GM21367 (cell line): ENCODE measurements at regions not wholly inside any gene's neighbourhood (a gene's known extent, or its start where the extent isn't known, plus 50 kb on each side); places are given as distances from the start of the nearest gene placed in this dataset.
"Not testable (repeated sequence)": the region's sequence is repeated elsewhere in the genome, so short reads cannot be mapped to it uniquely, and the experiment has no call there.

Source experiments
- ATAC-seq: cut with Tn5 transposase; IDR thresholded peaks from one replicate; pipeline ENCODE4 v1.9.1; 2021; ENCODE audit not compliant: unreplicated experiment

DNA sequence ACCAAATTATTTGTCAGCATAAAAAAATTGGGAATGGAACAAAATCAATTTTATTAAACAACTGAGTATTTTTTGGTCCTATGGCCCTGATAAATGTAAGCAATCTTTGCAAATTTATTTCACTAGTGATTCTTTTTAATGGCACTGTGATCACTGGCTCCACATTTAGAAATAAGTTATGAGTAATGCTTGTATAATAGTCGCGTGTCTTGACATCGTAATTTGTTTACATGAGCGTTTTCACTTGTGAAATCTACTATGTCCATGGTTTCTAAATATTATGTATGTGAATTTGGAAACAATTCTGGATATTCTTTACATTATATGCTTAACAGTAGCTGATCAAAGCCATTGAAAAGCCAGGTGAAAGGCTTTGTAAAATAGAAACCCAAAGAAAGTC is 817.5 kb downstream of the EFNA5 start:
- no peak for ATAC-seq

DNA sequence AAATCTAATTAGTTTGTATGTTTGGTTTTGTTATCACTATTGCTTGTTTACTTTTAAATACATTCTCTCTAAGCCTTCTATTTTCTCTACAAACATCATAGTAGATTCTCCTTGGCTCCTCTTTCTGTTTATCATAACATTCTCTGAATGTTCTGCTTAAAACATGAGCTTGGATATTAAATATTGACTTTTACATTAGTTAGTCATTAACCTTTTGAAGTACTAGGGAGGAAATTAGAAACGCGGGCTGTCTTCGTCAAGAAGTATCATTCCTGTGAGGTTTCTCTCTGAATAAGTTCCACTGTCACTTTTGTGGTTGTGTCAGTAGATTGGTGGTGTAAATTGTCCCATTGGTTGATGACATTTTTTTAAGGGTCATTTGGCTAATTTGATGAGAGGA is 821.5 kb downstream of the EFNA5 start:
- no peak for ATAC-seq

DNA sequence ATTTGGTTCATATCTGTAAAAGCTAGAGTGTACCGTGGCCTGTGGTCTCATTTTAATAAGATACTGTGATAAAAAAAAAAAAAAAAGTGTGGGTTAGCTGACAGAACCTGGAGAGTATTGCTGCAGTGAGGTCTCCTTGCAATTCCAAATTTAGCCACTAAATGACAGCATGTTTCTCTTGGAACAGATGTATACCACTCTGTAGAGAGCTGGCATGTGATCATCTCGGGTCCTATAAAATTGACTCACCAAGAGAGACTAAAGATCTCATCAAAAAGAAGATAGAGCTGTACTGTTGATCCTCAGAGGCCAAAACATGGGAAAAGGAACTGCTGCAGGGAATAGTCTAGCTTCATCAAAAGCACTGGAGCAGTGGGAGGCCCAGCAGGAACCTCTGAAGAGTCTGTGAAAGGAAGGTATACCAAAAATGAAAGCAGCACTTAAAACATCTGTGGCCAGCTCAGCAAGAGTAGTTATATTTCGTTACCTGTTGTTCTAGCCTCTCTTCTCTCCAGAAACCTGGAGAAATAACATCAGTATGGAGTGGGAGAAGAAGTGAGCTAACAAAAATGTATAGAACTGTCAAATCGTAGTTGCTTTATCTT is 826.8 kb downstream of the EFNA5 start:
- no peak for ATAC-seq

DNA sequence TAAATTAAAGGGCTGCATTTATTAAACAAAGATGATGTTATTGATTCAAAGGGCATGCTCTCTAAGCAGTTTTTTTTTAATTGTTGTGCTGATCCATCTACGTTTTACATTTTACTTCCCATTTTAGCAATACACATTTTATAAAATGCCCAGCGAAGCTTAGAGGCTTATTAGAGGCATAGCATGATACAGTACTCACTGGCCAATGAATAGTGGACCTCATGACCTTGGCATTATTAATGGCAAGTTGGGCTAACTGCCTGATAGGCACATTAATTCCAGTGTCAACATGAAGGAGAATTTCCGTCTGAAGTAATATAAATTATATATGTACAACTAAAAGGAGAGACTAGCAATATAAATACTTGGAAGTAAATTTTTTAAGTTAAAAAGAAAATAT is 837.2 kb downstream of the EFNA5 start:
- no peak for ATAC-seq

DNA sequence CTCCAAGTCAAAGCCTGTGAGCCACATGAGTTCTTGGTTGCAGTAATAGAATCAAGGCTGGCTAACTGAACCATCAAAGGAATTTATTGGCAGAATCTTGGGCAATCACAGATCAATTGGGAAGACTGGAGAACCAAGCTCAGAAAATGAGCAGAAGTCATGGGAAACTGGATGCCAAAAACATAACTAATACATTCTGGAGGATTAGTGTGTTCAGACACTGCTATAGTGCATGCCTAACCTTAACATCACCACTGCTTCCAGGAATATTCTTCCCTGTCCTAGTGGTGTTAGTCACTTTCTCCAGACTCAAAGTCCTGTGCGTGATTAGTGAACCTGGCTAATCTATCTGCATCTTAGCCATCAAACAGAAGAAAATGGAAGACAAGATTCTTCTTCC is 843.7 kb downstream of the EFNA5 start:
- no peak for ATAC-seq

DNA sequence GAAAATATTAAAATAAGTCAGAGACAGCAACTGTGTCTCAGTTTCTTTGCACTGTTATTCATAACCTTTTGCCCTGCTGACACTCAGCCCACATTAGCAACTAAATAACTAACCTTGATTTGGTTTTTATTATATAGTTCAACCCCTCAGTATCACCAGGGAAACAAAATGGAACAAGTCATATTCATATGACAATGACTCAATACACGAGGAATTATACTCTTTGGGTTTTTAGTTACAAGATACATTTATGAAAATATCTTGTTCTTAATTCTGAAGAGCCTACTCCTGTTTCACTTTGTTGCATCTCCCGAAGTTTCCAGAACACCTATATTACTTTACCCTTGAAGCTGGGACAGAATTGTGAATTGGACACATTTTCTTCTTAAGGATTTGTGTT is 845.4 kb downstream of the EFNA5 start:
- no peak for ATAC-seq

DNA sequence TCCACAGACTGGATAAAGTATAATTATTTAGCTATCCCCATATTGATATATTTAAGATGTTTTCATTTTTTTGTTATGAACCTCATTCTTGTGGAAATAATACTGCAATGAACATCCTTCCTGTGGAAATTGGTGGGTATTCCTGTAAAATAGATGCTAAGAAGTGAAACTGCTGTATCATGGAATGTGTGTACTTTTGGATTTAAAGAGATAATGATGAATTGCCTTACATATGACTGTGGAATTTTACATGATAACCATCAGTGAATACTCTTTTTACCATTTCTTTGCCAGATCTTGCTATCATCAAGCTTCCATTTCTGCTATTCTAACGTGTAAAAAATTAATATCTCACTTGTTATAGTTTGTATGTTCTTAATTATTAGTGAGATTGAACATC is 847.9 kb downstream of the EFNA5 start:
- ATAC-seq = no peak

DNA sequence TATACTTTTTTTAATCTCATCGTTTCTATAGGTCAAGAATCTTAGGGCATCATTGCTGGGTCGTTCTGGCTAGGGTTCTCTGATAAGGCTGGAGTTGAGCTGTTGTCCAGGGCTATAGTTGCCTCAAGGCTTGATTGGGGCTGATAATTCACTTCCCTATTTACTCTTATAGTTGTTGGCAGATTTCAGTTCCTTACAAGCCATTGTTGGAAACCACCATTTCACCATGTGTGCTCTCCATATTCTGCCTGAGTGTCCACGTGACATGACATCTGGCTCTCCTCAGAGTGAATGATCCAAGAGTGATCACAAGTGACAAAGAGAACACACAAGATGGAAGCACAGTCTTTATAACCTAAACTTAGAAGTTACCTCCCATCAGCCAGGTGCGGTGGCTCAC is 852.2 kb downstream of the EFNA5 start:
- ATAC-seq = no peak

DNA sequence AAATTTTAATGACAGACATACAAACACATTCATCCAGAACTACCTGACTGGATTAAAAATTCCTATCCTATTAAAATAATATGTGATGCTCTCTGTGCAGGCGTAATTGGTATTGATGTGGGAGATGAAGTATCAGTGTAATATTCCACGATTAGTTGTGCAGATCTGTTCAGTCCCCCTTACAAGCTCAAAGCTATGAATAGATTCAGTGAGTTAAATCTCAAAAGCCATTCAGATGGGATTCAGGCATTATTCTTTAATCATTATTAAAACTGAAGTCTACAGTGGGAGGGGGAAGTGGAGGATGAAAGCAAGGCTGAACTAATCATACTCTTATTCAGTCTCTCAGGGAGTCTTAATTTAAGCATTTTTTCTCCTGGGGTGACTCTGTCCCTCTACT is 855.8 kb downstream of the EFNA5 start:
- no peak for ATAC-seq

DNA sequence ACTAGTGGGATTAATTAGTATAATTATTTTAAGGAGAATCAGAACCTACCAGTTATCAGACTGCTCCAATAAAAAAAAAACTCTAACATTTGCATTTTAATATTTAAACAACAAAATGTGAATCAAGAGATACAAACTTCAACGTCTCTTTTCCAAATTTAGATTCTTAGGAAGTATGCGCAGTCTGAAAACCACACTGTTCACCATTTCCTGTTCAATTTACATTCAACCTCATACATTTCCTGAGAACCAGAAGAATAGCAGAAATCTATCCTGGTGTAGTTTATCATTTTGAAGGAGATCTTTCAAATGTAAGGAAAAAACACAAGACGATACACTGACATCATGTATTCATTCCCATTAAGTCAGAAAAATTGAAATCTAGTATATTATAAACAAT is 869.2 kb downstream of the EFNA5 start:
- ATAC-seq = no peak

DNA sequence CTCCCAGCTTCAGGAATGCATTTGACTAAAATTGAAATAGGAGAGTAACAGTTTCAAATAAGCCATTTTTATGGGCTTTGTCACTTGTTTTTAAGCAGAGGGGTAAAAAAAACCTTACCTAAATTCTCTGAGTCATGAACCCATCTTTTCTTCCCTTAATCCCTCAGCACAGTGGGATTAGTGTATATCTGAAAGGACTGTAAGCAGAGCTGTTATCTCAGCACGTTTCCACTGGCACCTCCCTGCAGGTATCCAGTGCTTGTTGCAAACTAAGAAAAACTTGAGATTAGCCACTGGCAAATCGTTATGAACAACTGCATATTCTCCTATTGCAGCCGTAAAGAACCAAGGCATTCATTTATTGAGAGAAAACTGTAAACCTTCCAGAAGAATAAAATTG is 872.7 kb downstream of the EFNA5 start:
- no peak for ATAC-seq

DNA sequence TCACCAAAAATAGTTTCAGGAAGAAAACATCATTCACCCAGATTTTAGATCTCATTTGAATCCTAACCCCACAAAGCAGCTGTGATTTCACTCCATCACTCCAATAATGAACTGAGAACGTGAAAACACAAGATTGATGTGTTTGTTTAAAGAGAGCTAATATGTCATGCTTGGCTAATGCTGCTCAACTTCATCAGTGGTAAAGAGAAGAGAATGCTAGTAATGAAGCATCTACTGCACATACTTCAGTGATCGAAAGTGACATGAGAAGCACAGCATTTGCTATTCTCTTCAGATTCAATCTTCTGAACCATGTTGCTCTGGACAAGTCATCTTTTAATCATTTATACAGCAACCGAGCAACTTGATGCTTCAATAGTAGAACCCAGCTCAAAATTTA is 874.7 kb downstream of the EFNA5 start:
- no peak for ATAC-seq

DNA sequence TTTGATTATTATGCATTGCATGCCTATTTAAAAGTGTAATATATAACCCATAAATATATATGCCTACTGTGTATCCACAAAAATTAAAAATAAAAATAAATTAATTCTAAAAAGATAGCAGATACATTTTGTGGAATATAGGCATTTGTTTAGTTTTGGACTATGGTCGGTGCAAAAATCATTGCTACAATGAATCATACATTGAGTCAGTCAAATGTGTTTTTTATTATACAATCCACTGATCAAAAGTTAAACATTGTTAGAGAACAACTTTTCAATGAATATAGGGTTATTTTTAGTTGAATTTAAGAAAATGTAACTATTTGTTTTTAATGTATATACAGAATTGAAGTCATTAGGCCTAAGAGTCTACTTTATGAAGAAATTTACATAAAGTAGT is 885.9 kb downstream of the EFNA5 start:
- ATAC-seq = no peak

DNA sequence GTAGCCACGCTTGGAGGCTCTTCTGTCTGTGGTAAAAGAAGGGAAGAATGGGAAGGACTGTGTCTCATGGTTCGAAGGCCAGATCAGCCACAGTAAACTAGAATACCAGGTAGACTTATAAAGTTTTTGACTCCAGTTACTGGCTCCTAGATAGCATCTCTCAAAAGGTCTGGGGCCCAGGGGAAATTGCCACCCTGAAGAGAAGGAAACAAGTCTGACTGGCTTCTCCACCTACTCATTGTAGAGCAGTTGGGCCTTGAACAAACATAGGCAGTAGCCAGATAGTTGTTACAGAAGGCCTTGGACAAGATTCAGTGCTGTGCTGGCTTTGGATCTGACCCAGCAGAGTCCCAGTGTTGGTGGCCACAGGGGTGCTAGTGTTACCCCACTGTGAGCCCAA is 890.4 kb downstream of the EFNA5 start:
- ATAC-seq = no peak

DNA sequence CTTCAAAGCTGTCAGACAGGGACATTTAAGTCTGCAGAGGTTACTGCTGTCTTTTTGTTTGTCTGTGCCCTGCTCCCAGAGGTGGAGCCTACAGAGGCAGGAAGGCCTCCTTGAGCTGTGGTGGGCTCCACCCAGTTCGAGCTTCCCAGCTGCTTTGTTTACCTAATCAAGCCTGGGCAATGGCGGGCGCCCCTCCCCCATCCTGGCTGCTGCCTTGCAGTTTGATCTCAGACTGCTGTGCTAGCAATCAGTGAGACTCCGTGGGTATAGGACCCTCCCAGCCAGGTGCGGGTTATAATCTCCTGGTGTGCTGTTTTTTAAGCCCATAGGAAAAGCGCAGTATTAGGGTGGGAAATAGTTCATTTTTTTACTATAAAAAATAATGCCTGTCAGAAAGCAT is 894.2 kb downstream of the EFNA5 start:
- not testable (repeated sequence) for ATAC-seq

DNA sequence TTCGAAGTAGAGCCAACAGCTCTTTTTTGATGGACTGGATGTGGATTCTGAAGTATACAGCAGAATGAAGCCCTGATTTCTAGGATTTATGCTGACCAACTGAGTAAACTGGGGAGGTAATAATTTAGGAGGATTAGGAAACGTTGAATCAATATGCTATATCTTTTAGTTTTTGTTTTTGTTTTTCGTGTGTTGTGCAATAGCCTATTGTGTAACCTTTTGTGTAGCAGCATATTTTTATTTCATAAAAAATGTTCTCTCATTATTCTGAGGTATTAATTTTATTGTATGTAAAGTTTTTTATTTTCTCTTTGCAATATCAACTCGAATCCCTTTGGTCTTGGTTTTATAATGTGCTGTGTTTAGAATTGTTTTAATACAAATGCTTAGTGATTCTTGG is 902.3 kb downstream of the EFNA5 start:
- ATAC-seq = no peak

DNA sequence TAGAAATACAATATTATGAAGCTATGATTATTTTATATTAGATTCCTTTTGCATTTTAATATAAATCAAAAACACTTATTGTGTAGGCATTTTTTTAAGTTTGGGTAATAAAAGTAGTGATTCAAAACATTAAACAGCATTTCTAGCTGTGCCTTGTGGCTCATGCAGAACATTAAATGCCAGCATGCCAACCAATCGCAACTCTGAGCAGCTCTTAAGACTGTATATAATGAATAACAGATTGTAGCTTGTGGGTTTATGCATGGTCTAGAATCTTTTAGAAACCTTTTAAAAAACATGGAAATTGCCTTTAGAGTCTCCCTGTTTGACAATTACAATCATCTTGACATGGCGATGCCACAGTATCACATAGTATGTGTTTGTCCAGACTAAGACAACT is 903.8 kb downstream of the EFNA5 start:
- no peak for ATAC-seq

DNA sequence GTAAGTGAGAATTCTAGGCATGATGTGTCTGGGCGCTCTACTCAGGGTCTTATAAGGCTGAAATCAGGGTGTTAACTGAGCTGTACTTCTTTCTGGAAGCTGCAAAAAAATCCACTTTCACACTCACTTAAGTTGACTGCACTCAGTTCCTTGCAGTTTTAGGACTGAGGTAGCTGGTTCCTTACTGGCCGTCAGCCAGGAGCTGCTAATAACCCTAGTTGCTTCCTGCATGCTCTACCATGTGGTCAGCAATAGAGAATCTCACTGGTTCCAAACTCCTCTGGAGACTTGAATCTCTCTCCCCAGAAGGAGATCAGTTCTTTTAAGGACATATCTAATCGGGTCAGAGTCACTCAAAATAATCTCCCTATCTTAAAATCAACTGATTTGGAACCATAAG is 911.2 kb downstream of the EFNA5 start:
- no peak for ATAC-seq

DNA sequence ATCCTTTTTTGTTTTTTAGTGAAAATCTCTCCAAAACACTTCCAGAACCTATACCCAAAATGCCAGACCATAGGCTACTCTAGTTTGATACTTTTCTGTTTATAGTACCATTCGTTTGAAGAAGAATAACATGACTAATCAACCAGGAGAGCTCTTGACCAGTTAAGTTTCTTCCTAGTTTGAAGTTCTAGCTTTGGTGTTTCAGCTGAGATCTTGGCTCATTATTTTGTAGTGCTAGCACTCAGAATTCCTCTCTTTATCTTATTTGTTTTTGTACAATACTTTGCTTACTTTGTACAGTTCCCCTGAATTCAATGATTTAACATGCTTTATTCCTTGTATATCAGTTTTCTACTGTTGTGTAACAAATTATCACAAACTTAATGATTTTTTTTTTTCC is 911.6 kb downstream of the EFNA5 start:
- no peak for ATAC-seq

DNA sequence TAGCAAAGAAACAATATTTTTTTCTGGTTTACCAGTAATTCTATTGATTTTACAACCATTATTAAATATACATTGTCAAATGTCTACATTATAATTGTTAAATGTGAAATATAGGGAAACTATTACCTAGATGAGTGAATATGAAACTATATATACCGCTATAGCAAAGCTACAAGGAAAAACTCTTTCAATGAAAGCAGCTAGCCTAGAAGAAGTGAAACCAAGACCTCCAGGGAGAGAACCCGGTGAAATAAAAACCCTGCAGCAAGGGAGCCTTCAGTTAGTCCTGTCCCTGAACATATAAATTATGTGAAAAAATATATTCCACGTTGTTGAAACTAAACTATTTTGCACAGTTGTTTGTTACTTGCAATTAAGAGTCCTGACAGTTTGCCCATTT is 913.1 kb downstream of the EFNA5 start:
- ATAC-seq = no peak

DNA sequence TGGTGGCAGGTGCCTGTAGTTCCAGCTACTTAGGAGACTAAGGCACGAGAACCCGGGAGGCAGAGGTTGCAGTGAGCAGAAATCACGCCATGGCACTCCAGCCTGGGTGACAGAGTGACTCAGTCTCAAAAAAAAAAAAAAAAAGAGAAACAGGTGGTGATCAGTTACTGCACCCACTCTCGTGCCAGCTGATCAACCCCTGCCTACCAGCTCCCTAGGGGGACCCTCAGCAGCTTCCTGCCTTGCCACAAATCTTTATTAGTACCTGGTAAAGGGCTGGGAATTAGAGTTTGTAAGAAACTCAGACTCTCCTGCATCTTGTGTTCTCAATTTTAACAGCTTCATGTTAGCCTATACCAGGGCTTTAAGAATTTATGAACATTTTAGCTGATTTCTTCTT is 914.9 kb downstream of the EFNA5 start:
- ATAC-seq = no peak

DNA sequence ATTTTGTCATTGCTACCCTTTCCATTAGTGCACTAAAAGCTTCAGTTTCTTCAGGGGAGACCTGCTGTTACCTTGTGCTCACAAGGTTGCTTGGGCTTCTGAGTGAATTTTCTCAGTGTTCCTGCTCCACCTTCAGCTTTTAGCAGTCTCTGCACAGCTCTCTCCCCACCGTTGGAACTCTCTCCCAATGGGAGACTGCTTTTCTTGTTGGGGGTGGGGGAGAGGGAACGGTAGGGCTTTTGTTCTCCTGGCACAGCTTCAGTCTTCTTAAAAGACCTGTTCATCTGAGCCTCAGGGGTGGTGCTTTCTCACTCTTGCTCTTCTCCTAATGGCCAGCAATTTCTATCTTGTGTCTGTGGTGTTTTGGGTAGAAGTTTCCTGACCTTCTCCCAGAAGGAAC is 915.7 kb downstream of the EFNA5 start:
- ATAC-seq = no peak

DNA sequence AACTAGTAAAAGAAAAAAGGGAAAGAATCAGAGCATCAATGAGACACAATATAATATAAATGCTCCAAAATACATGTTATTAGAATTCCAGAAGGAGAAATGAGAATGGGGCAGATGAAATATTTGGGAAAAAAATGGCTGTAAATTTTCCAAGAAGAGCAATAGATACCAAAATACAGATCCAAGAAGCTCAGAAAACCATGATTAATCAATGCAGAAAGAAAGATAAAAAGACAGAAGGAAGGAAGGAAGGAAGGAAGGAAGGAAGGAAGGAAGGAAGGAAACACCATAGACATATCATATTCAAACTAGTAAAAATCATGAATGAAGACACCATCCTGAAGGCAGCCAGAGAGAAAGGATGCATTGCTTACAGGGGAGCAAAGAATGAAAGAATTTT is 920.9 kb downstream of the EFNA5 start:
- ATAC-seq = no peak

DNA sequence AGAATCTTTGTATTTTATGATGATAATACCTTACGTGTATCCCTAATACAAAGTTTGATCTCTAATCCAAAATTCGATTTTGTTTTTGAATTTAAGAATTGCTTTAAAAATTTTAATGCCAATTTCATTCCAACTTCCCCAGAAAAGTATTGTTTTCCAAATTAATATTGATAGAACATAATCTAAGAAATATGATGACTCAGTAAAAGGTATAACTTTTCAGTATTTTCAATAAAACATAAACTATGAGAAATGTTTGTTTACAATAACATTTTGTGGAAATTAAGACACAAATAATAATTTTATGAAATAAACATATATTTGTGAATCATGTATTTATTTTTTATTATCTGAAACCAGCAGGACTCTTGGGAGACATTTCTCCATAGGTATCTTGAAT is 931.6 kb downstream of the EFNA5 start:
- no peak for ATAC-seq
